MCF 10A (cell line): ENCODE measurements at regions not wholly inside any gene's neighbourhood (a gene's known extent, or its start where the extent isn't known, plus 50 kb on each side); places are given as distances from the start of the nearest gene placed in this dataset.

Experiments used
- BruUV-seq: library from RNA; stranded (reverse); fragments of 400-500 nt; replicated peaks from 2 replicates; lab custom pipeline; 2021; lab: Mats Ljungman, UMichigan
- CTCF ChIA-PET: fragments of 300-600 bp; sonication (Branson Sonifier 250); formaldehyde crosslinking; extraction: SDS; loops from one replicate; lab custom pipeline; 2021; ENCODE audit warnings: antibody characterized with exemption, inconsistent platforms; lab: Yijun Ruan, JAX
- POLR2A ChIA-PET: fragments of 300-600, 350-650 bp; sonication (Branson Sonifier 250); formaldehyde crosslinking; extraction: SDS; loops from one replicate; lab custom pipeline; 2020; ENCODE audit warnings: antibody characterized with exemption, inconsistent platforms; lab: Yijun Ruan, JAX
- DNase-seq: peaks from one replicate; pipeline ENCODE4 v3.0.0-alpha.2; 2018; ENCODE audit not compliant: unreplicated experiment
- H3K27ac Mint-ChIP-seq: one replicate; pipeline ENCODE4 v1.8.0; 2022; ENCODE audit warnings: mild to moderate bottlenecking, low read depth, mixed read lengths; ENCODE audit not compliant: unreplicated experiment
- H3K27me3 Mint-ChIP-seq: one replicate; pipeline ENCODE4 v1.8.0; 2022; ENCODE audit warnings: mixed read lengths; ENCODE audit not compliant: insufficient read depth, unreplicated experiment
- H3K36me3 Mint-ChIP-seq: one replicate; pipeline ENCODE4 v1.8.0; 2022; ENCODE audit warnings: mild to moderate bottlenecking, moderate library complexity, mixed read lengths; ENCODE audit not compliant: insufficient read depth, unreplicated experiment
- H3K4me1 Mint-ChIP-seq: one replicate; pipeline ENCODE4 v1.8.0; 2022; ENCODE audit warnings: mixed read lengths; ENCODE audit not compliant: insufficient read depth, unreplicated experiment
- H3K4me3 Mint-ChIP-seq: one replicate; pipeline ENCODE4 v1.8.0; 2022; ENCODE audit warnings: mild to moderate bottlenecking, moderate library complexity, mixed read lengths; ENCODE audit not compliant: unreplicated experiment
- H3K9me3 Mint-ChIP-seq: one replicate; pipeline ENCODE4 v1.8.0; 2022; ENCODE audit warnings: mixed read lengths; ENCODE audit not compliant: unreplicated experiment
- intact Hi-C: fragments of 100-400 bp; cut with micrococcal nuclease; formaldehyde crosslinking; loops from 2 replicates; pipeline ENCODE4 v1.14.1; 2022
- TF ChIP-seq, protein P1 (sequence below): fragments of 200-600 bp; IDR thresholded peaks from one replicate; pipeline ENCODE4 v1.8.0; 2022; ENCODE audit warnings: antibody characterized with exemption, mild to moderate bottlenecking; ENCODE audit not compliant: unreplicated experiment

DNA sequence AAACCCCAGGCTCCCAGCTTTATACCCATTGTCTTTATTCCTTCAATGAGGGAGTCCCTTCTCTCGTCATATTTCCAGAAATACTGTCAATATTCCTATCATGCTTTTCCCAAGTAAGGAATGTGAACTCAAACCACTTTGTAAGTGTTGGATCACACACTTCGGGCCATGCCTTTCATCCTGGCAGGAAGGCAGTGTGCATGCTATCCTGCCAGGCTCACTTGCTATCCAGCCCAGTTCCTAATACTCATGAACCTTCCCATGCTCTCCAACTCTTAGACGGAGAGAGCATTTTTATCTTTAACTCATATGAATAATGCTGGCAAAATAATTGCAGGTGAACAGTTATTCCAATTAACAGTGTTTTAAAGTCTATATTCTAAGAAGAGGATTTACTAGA, 639.9 kb upstream of the ACO1 start:
- peaks cover 6% of the 10 kb centered on the region for H3K4me1 Mint-ChIP-seq
- BruUV-seq = no TSS peak
- ChIA-PET POLR2A (no interaction called here), CTCF (no interaction called here)
- no peaks in the 10 kb centered on the region for H3K27me3 Mint-ChIP-seq
- DNase-seq = no peak
- H3K4me3 Mint-ChIP-seq = no peak overlapping the region
- TF ChIP-seq, protein P1, sequence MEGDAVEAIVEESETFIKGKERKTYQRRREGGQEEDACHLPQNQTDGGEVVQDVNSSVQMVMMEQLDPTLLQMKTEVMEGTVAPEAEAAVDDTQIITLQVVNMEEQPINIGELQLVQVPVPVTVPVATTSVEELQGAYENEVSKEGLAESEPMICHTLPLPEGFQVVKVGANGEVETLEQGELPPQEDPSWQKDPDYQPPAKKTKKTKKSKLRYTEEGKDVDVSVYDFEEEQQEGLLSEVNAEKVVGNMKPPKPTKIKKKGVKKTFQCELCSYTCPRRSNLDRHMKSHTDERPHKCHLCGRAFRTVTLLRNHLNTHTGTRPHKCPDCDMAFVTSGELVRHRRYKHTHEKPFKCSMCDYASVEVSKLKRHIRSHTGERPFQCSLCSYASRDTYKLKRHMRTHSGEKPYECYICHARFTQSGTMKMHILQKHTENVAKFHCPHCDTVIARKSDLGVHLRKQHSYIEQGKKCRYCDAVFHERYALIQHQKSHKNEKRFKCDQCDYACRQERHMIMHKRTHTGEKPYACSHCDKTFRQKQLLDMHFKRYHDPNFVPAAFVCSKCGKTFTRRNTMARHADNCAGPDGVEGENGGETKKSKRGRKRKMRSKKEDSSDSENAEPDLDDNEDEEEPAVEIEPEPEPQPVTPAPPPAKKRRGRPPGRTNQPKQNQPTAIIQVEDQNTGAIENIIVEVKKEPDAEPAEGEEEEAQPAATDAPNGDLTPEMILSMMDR = no peak
- H3K9me3 Mint-ChIP-seq = no peaks in the 10 kb centered on the region
- intact Hi-C loops = no loop called here
- H3K36me3 Mint-ChIP-seq = no peaks in the 10 kb centered on the region
- H3K27ac Mint-ChIP-seq = no peak overlapping the region

- DNase-seq = no peak
- Mint-ChIP-seq H3K4me1 (peaks cover 5% of the 10 kb centered on the region), H3K9me3 (no peaks in the 10 kb centered on the region), H3K36me3 (no peaks in the 10 kb centered on the region), H3K27ac (no peak overlapping the region), H3K4me3 (no peak overlapping the region), H3K27me3 (no peaks in the 10 kb centered on the region)
- POLR2A ChIA-PET = interaction anchor here (1.0 kb wide), 1 partner anchor 10 kb away, joined by 3 read pairs; no protein-coding TSS in a partner anchor
- intact Hi-C loops = no loop called here
- no TSS peak for BruUV-seq
- TF ChIP-seq, protein P1 = no peak
- CTCF ChIA-PET = no interaction called here
Measured at GRCh38 chr9:31745468-31745867, 639.0 kb upstream of the ACO1 start.

GRCh38 chr9:31745886-31746285, 638.6 kb upstream of the ACO1 start:
- H3K27ac Mint-ChIP-seq = no peak overlapping the region
- POLR2A ChIA-PET = interaction anchor here (1.0 kb wide), 1 partner anchor 10 kb away, joined by 3 read pairs; no protein-coding TSS in a partner anchor
- H3K4me1 Mint-ChIP-seq = peaks cover under 1% of the 10 kb centered on the region
- no peaks in the 10 kb centered on the region for H3K27me3 Mint-ChIP-seq
- intact Hi-C loops = no loop called here
- CTCF ChIA-PET = interaction anchor here (0.6 kb wide), 1 partner anchor 1169 kb away, joined by 4 read pairs; no protein-coding TSS in a partner anchor
- no peaks in the 10 kb centered on the region for H3K9me3 Mint-ChIP-seq
- no peak overlapping the region for H3K4me3 Mint-ChIP-seq
- DNase-seq = no peak
- no peaks in the 10 kb centered on the region for H3K36me3 Mint-ChIP-seq
- BruUV-seq = no TSS peak
- TF ChIP-seq, protein P1 = no peak

DNA sequence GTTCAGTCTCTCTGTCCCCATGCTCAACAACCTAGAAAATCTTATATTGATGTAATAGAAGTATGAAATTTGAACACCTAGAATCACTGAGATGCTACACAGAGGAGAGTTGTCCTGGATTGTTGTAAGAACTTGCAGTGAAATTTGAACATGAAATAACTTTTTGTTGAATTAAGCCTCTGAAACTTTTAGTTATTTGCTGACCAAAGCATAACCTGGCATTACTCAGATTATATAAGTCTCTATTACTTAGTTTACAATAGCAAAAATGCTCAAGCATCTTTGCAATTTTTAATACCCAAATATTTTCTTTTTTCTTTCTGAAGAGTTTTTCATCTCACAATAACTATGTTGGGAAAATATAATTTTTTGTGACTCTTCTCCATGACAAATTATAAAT, 630.7 kb upstream of the ACO1 start:
- Mint-ChIP-seq H3K4me1 (no peaks in the 10 kb centered on the region), H3K9me3 (no peaks in the 10 kb centered on the region), H3K27me3 (no peaks in the 10 kb centered on the region), H3K27ac (no peak overlapping the region), H3K36me3 (no peaks in the 10 kb centered on the region), H3K4me3 (no peak overlapping the region)
- CTCF ChIA-PET = no interaction called here
- no peak for DNase-seq
- POLR2A ChIA-PET = no interaction called here
- TF ChIP-seq, protein P1 = no peak
- intact Hi-C loops = no loop called here
- no TSS peak for BruUV-seq
